GM19025 (cell line): ENCODE measurements at regions not wholly inside any gene's neighbourhood (a gene's known extent, or its start where the extent isn't known, plus 50 kb on each side); places are given as distances from the start of the nearest gene placed in this dataset.
"Not testable (repeated sequence)": the region's sequence is repeated elsewhere in the genome, so short reads cannot be mapped to it uniquely, and the experiment has no call there.

Source experiments
- ATAC-seq: cut with Tn5 transposase; IDR thresholded peaks from one replicate; pipeline ENCODE4 v1.9.1; 2021; ENCODE audit warnings: mild to moderate bottlenecking, low read depth, moderate library complexity; ENCODE audit not compliant: unreplicated experiment

- ATAC-seq = no peak
Observed at GRCh38 chr11:10982704-10983510, 125.1 kb upstream of the ZBED5 start.

GRCh38 chr11:10979529-10979928 lies 121.7 kb upstream of the ZBED5 start:
- no peak for ATAC-seq

- ATAC-seq = no peak
Observed at GRCh38 chr11:10978198-10978597, 120.3 kb upstream of the ZBED5 start.

GRCh38 chr11:10975287-10975721 lies 117.5 kb upstream of the ZBED5 start:
- ATAC-seq = no peak

GRCh38 chr11:10973416-10973815 lies 115.6 kb upstream of the ZBED5 start:
- ATAC-seq = no peak

- no peak for ATAC-seq
Observed at GRCh38 chr11:10970926-10971325, 113.1 kb upstream of the ZBED5 start.

- no peak for ATAC-seq
Observed at GRCh38 chr11:10969387-10969786, 111.5 kb upstream of the ZBED5 start.

- not testable (repeated sequence) for ATAC-seq
Observed at GRCh38 chr11:10956884-10957283, 99.0 kb upstream of the ZBED5 start.

GRCh38 chr11:10955616-10956015 lies 97.8 kb upstream of the ZBED5 start:
- ATAC-seq = no peak

GRCh38 chr11:10954184-10954583 lies 96.3 kb upstream of the ZBED5 start:
- no peak for ATAC-seq

- ATAC-seq = no peak
Observed at GRCh38 chr11:10952872-10953271, 95.0 kb upstream of the ZBED5 start.

- ATAC-seq = not testable (repeated sequence)
Observed at GRCh38 chr11:10947935-10948334, 90.1 kb upstream of the ZBED5 start.

- ATAC-seq = no peak
Observed at GRCh38 chr11:10946072-10946471, 88.2 kb upstream of the ZBED5 start.

GRCh38 chr11:10945196-10945595 lies 87.3 kb upstream of the ZBED5 start:
- ATAC-seq = no peak

- no peak for ATAC-seq
Observed at GRCh38 chr11:10943968-10944367, 86.1 kb upstream of the ZBED5 start.

GRCh38 chr11:10942620-10943019 lies 84.8 kb upstream of the ZBED5 start:
- ATAC-seq = no peak

GRCh38 chr11:10941871-10942270 lies 84.0 kb upstream of the ZBED5 start:
- no peak for ATAC-seq

GRCh38 chr11:10941414-10941813 lies 83.6 kb upstream of the ZBED5 start:
- ATAC-seq = no peak

- no peak for ATAC-seq
Observed at GRCh38 chr11:10938650-10939387, 81.0 kb upstream of the ZBED5 start.

GRCh38 chr11:10938231-10938630 lies 80.4 kb upstream of the ZBED5 start:
- no peak for ATAC-seq

- no peak for ATAC-seq
Observed at GRCh38 chr11:10937385-10937771, 79.5 kb upstream of the ZBED5 start.
